Activated T-cell treated with anti-CD3 and anti-CD28 coated beads, Interleukin-2, amount 50 U/mL, for 72 hours (primary cell): ENCODE measurements at regions not wholly inside any gene's neighbourhood (a gene's known extent, or its start where the extent isn't known, plus 50 kb on each side); places are given as distances from the start of the nearest gene placed in this dataset.

Experiments used
- ATAC-seq, 2 donors: fragments of 150-1000 bp; cut with Tn5 transposase; replicated peaks in 1 of 2; 2 replicates each; pipeline ENCODE4 v1.10.0; 2021; ENCODE audit warnings: moderate library complexity in 2 of 2, mild to moderate bottlenecking in 1 of 2
- DNase-seq, 2 donors: peaks; one replicate each; pipeline ENCODE4 v3.0.0; 2021 to 2022; ENCODE audit warnings: mixed read lengths in 1 of 2
- H3K27ac Mint-ChIP-seq: one replicate; pipeline ENCODE4 v1.8.0; 2022; ENCODE audit warnings: mild to moderate bottlenecking, moderate library complexity, mixed read lengths
- H3K27me3 Mint-ChIP-seq: one replicate; pipeline ENCODE4 v1.8.0; 2022; ENCODE audit warnings: low read depth, mixed read lengths
- H3K36me3 Mint-ChIP-seq, 2 donors: one replicate each; pipeline ENCODE4 v1.8.0; 2022; ENCODE audit warnings: mixed read lengths in 2 of 2, mild to moderate bottlenecking in 1 of 2; ENCODE audit not compliant: insufficient read depth in 2 of 2
- H3K4me1 Mint-ChIP-seq: one replicate; pipeline ENCODE4 v1.8.0; 2022; ENCODE audit warnings: low read depth, mixed read lengths
- H3K4me3 Mint-ChIP-seq, 2 donors: one replicate each; pipeline ENCODE4 v1.8.0; 2022; ENCODE audit warnings: mild to moderate bottlenecking in 2 of 2, mixed read lengths in 2 of 2, moderate library complexity in 2 of 2
- H3K9me3 Mint-ChIP-seq, 2 donors: one replicate each; pipeline ENCODE4 v1.8.0; 2022; ENCODE audit warnings: mixed read lengths in 2 of 2

DNA sequence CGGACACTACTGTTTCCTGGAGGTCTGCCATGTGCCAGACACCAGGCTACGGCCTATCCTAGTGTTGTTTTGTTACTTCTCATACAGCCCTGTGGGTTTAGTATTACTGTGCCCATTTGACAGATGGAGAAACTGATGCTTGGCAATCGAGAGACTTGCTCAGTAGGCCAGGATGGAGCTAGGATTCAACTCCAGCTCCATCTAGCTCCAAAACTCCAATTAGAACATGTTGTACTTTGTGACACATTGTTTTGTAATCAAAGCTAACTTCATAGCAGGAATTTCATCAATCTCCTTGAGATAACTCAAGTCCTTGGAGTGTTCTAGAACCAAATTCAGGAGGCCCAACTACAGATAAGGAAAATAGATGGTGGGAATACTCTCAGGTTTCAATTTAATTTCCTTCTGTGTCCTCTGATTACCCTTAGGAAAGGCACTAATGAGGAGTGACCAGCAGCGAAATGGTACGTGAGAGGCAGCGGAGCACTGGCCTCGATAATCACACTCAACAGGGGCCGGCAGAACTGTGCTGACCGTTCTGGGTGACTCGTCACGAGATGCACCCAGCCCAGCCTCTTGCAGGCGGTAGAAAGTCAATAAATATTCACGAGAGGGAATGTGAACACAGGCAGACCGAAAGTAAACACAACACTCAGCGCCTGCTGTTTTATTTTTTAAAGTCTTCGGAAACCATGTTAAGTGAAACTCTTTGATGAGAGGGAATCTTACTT is 269.6 kb upstream of the NEBL start:
- H3K9me3 Mint-ChIP-seq = no peaks in the 10 kb centered on the region
- H3K36me3 Mint-ChIP-seq = no peaks in the 10 kb centered on the region
- H3K4me1 Mint-ChIP-seq = no peaks in the 10 kb centered on the region
- no peak overlapping the region for H3K4me3 Mint-ChIP-seq
- peaks cover 18% of the 10 kb centered on the region for H3K27me3 Mint-ChIP-seq
- no peak for DNase-seq
- ATAC-seq = no peak
- H3K27ac Mint-ChIP-seq = no peak overlapping the region

DNA sequence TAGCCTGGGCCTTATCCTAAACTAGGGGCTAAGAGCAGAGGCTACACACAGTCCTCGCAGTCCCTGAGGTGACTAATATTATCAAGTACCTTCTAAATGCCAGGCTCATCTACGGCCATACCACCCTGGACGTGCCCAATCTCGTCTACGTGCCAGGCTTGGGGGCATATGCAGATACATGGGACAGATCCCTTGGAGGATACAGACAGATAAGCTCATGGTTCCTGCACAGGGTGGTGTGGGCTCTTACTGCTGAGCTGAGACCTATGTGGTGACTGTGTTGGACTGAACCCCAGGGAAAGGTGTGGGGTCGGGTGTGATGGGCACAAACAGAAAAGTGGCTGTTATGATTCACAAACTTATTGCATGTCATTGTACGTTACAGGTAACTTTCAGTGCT is 268.4 kb upstream of the NEBL start:
- H3K9me3 Mint-ChIP-seq = peaks cover 2 to 3% of the 10 kb centered on the region in 2 donors
- peaks cover 13% of the 10 kb centered on the region for H3K27me3 Mint-ChIP-seq
- DNase-seq (no peak), ATAC-seq (no peak)
- no peaks in the 10 kb centered on the region for H3K4me1 Mint-ChIP-seq
- H3K4me3 Mint-ChIP-seq = no peak overlapping the region
- no peaks in the 10 kb centered on the region for H3K36me3 Mint-ChIP-seq
- H3K27ac Mint-ChIP-seq = no peak overlapping the region

DNA sequence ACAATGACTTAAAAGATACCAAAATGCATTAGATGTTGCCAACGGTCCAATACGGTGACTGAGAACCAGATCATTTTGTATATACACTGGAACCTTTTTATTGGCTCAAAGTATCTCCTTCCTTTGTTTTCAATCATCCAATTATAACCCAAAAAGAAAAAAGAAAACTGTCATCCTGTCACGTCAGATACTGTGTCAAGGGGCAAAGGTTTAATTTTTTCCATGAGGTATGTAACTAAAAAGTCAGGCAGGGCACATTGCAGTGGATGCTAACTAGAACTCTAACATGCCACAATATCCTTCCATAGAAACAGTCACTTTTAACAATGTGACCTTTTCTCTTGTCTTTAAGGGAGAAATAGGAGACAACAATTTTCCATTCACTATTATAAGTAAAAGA is 267.6 kb upstream of the NEBL start:
- no peaks in the 10 kb centered on the region for H3K36me3 Mint-ChIP-seq
- DNase-seq (no peak), ATAC-seq (no peak)
- no peak overlapping the region for H3K4me3 Mint-ChIP-seq
- H3K4me1 Mint-ChIP-seq = no peaks in the 10 kb centered on the region
- no peak overlapping the region for H3K27ac Mint-ChIP-seq
- H3K27me3 Mint-ChIP-seq = peaks cover 8% of the 10 kb centered on the region
- H3K9me3 Mint-ChIP-seq = peaks cover 2 to 3% of the 10 kb centered on the region in 2 donors

DNA sequence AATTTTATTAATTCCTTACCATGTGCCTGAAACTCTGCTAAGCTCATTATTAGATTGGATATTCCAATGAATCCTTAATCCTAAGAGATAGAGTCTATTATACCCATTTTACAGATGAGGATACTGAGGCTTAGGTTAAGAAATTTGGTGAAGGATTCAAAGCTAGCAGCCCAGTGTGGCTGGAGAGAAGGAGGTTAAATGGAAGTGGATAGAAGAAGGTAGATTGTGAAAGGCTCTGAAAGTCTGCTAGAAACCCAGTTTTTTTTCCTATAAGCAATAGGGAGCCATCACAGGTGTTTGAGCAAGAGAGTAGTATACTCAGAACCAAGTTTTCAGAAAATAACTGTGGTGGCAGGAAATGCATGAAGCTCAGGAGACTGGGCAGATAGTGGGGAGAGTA is 265.8 kb upstream of the NEBL start:
- no peaks in the 10 kb centered on the region for H3K4me1 Mint-ChIP-seq
- no peak for ATAC-seq
- peaks cover 2 to 3% of the 10 kb centered on the region in 2 donors for H3K9me3 Mint-ChIP-seq
- peaks cover 21% of the 10 kb centered on the region for H3K27me3 Mint-ChIP-seq
- no peak overlapping the region for H3K4me3 Mint-ChIP-seq
- no peak for DNase-seq
- no peak overlapping the region for H3K27ac Mint-ChIP-seq
- H3K36me3 Mint-ChIP-seq = no peaks in the 10 kb centered on the region

DNA sequence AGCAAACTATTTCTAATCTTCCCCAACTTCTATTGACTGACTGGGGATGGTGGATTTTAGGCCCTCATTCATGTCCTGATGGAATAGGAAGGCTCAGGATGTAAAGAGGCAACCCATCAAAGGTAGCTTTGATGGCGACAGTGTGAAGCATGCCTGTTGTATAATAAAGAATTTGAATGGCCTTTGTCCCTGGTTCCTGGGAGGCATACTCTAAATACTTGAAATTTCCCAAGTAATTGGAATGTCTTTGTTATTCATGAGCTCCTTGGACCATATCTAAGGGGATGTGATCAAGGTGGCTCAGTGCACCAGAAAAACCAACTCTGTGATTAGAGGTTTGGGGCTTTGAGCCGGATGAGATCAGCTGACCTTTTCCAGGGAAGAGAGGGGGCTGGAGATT is 264.5 kb upstream of the NEBL start:
- Mint-ChIP-seq H3K36me3 (no peaks in the 10 kb centered on the region), H3K4me3 (no peak overlapping the region), H3K27me3 (peaks cover 25% of the 10 kb centered on the region), H3K9me3 (peaks cover 2 to 3% of the 10 kb centered on the region in 2 donors), H3K4me1 (no peaks in the 10 kb centered on the region), H3K27ac (no peak overlapping the region)
- ATAC-seq (no peak), DNase-seq (no peak)

DNA sequence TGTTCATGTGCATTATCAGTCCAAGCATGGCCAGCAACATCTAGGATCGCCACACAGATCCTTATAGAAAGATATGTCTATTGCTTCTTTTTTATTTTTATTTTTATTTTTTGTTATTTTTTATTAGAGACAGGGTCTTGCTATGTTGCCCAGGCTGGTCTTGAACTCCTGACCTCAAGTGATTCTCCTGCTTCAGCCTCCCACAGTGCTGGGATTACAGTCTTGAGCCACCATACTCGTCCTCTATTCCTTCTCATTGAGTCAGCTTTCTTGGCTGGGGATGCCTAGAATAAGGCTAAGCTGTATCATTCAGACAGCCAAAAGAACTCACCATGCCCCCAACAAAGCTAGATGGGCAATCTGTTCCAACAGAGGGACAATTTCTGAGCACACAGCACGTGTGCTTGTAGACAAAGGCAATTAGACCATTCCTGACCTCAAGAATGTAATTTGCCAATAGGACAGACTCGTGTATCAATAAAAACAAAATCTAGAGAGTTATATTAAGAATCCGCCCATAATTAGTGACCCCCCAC is 264.0 kb upstream of the NEBL start:
- Mint-ChIP-seq H3K4me1 (no peaks in the 10 kb centered on the region), H3K27ac (no peak overlapping the region), H3K27me3 (peaks cover 21% of the 10 kb centered on the region), H3K4me3 (no peak overlapping the region), H3K9me3 (peaks cover 2 to 3% of the 10 kb centered on the region in 2 donors), H3K36me3 (no peaks in the 10 kb centered on the region)
- ATAC-seq (no peak), DNase-seq (no peak)

DNA sequence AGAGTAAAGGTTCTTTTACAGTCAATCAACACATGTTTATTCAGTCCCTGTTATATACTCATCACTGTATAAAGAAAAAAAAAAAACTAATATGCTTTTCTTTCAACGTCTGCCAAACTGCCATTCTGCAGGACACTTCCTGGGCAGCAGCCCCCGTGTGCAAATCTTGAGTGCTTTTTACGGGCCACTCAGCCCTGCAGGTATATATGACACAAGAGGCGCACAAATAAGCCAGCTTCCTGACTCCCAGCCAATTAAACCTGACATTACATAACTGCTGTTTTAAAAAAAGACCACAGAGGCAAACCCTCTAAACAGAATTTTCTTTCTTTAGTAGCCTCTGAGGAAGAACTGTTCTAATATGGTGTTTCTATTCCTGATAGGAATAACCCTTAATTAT is 263.0 kb upstream of the NEBL start:
- Mint-ChIP-seq H3K4me1 (no peaks in the 10 kb centered on the region), H3K27ac (no peak overlapping the region), H3K27me3 (peaks cover 21% of the 10 kb centered on the region), H3K9me3 (peaks cover 2 to 3% of the 10 kb centered on the region in 2 donors), H3K36me3 (no peaks in the 10 kb centered on the region), H3K4me3 (no peak overlapping the region)
- ATAC-seq (no peak), DNase-seq (no peak)

DNA sequence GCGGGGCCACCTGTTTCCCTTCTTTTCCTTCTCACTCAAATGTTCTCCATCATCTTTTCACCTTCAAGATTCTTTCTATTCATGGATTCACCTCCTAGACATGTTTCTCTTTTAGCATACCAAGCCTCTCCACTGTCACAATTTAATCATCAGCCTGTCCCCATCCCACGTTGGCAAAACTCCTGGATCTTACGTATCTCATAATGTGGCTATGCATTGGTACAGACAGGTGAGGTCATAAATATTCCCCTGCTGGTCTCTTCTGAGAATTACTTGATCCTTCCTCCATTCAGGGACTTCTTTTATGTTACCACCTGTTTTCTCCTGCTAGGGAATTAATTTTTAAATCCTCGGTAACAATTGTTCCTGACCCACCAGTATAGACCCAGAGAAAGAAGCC is 262.6 kb upstream of the NEBL start:
- Mint-ChIP-seq H3K4me3 (no peak overlapping the region), H3K27me3 (peaks cover 21% of the 10 kb centered on the region), H3K27ac (no peak overlapping the region), H3K36me3 (no peaks in the 10 kb centered on the region), H3K9me3 (peaks cover 2 to 3% of the 10 kb centered on the region in 2 donors), H3K4me1 (no peaks in the 10 kb centered on the region)
- no peak for DNase-seq
- no peak for ATAC-seq

DNA sequence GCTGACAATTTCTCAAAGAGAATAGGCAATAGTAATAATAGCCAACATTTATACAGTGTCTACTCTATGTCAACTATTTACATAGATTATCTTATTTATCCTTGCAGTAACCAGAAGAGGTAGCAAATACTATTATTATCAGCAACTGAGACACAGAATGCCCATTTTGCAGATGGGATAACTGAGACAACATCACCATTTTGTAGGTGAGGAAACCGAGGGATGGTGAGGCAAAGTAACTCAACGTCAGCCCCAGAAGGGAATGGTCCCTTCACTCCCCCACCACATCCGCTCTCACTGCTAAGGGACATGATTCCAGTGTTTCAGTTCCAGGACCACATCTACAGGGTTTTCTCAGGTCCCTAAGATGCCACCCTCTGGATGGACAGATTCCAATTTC is 261.2 kb upstream of the NEBL start:
- Mint-ChIP-seq H3K9me3 (peaks cover 2 to 3% of the 10 kb centered on the region in 2 donors), H3K27me3 (peaks cover 21% of the 10 kb centered on the region), H3K4me1 (no peaks in the 10 kb centered on the region), H3K27ac (no peak overlapping the region), H3K36me3 (no peaks in the 10 kb centered on the region), H3K4me3 (no peak overlapping the region)
- ATAC-seq (no peak), DNase-seq (no peak)

DNA sequence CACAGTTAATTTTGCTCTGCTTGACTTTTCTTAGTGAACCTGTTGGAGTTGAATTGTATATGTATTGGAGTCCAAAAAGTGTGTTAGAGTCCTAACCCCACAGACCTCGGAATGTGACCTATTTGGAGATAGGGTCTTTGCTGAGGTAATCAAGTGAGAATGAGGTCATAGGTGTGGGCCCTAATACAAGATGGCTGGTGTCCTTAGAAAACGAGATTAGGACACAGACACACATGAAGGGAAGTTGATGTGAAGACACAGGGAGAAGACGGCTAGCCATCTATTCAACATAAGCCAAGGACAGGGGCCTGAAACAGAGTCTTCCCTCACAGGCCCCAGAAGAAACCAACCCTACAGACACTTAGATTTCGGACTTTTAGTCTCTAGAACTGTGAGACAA is 260.6 kb upstream of the NEBL start:
- Mint-ChIP-seq H3K9me3 (peaks cover 2 to 3% of the 10 kb centered on the region in 2 donors), H3K27me3 (peaks cover 21% of the 10 kb centered on the region), H3K27ac (no peak overlapping the region), H3K4me3 (no peak overlapping the region), H3K36me3 (no peaks in the 10 kb centered on the region), H3K4me1 (no peaks in the 10 kb centered on the region)
- no peak for DNase-seq
- ATAC-seq = no peak

DNA sequence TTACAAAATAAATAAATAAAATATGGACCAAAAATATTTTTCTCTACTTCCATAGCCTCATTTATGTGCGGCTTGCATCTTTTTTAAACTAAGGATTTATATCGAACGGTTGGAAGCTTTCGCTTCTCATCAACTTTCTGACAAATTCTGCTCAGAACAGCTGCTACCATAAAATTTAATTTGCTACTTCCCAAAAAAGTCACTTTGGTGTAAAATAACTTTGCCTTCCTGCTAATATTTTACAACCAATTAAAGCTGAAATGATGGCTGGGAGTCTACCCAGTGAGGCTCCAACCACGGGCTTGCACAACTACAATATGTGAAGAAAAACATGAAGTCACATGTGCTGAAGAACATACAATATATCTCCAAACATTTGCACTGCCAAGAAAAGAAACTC is 253.1 kb upstream of the NEBL start:
- DNase-seq (no peak), ATAC-seq (no peak)
- Mint-ChIP-seq H3K27ac (no peak overlapping the region), H3K4me3 (no peak overlapping the region), H3K27me3 (peaks cover 9% of the 10 kb centered on the region), H3K9me3 (peaks cover 0 to 1% of the 10 kb centered on the region in 2 donors), H3K4me1 (no peaks in the 10 kb centered on the region), H3K36me3 (no peaks in the 10 kb centered on the region)

DNA sequence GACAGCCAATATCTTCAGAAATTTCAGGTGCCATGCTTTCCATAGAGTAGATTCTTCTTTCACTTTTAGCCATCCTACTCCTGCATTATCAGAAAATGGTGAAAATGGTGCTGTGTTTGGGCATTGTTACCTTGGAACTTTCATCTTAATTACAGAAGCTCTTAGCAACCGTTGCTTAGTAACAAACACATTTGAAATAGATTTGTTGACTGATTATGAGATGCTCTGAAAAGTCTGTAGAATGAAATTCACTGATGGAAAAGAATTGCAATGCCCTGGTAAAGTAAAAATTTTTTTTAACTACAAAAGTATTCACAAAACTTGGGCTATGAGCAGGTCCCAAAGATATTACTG is 249.3 kb upstream of the NEBL start:
- H3K9me3 Mint-ChIP-seq = peaks cover 0 to 1% of the 10 kb centered on the region in 2 donors
- DNase-seq = no peak
- no peak overlapping the region for H3K27ac Mint-ChIP-seq
- no peak for ATAC-seq
- no peak overlapping the region for H3K4me3 Mint-ChIP-seq
- H3K4me1 Mint-ChIP-seq = no peaks in the 10 kb centered on the region
- H3K36me3 Mint-ChIP-seq = no peaks in the 10 kb centered on the region
- no peaks in the 10 kb centered on the region for H3K27me3 Mint-ChIP-seq

DNA sequence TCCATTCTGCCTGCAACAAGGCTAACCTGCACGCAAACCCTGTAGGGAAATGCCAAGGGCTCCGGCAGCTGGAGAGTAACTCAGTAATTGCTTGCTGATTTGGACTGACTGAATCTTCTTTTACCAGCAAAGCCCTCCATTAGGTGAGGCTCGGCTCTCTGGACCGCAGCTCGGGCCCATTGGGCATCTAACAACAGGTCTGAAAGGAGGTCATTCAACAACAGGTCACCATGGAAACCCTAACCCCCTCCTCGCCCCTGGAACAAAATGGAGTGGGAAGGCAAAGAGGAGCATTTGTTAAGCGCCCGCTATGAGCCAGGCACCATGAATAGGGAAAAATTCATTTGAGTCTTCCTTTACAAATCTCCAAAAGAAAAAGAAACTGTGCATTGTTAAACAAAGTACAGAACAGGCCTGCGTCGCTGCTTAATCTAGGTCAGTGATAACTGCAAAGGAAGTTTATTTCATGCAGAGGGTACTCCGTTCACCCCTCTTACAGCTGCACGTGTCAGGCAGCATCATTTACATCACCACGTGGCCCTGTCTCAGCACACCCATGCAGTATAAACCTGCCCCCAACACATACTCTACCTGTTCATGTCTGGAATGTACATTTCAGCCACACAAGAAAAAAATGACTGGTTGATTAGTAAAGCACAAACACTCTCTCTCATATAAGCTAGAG is 248.8 kb upstream of the NEBL start:
- DNase-seq = no peak
- H3K27ac Mint-ChIP-seq = no peak overlapping the region
- H3K4me3 Mint-ChIP-seq = no peak overlapping the region
- peaks cover 0 to 1% of the 10 kb centered on the region in 2 donors for H3K9me3 Mint-ChIP-seq
- no peak for ATAC-seq
- H3K36me3 Mint-ChIP-seq = no peaks in the 10 kb centered on the region
- H3K4me1 Mint-ChIP-seq = no peaks in the 10 kb centered on the region
- H3K27me3 Mint-ChIP-seq = no peaks in the 10 kb centered on the region

DNA sequence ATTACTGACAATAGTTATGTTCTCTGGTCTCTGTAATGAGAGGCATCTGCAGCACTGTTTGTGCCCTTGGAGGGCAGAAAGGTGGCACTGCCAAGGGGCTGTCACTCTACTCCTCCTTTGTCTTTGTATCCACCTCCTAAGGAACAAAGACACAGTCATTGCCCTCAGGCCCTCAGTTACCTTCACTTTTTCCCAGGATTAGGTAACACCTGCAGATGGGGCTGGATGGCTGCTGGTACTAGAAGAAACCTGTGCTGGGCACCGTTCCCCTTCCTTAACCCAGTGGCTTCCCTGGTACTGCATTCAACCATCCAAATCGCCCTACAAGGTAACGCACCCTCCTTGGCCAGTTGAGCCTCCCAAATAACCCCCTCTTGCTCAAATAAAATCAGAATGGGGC is 246.9 kb upstream of the NEBL start:
- DNase-seq = no peak
- no peaks in the 10 kb centered on the region for H3K27me3 Mint-ChIP-seq
- H3K36me3 Mint-ChIP-seq = no peaks in the 10 kb centered on the region
- no peak overlapping the region for H3K4me3 Mint-ChIP-seq
- no peak overlapping the region for H3K27ac Mint-ChIP-seq
- no peak for ATAC-seq
- no peaks in the 10 kb centered on the region for H3K4me1 Mint-ChIP-seq
- H3K9me3 Mint-ChIP-seq = peaks cover 0 to 1% of the 10 kb centered on the region in 2 donors
